ENCODE measurements at regions not wholly inside any gene's neighbourhood (a gene's known extent, or its start where the extent isn't known, plus 50 kb on each side); places are given as distances from the start of the nearest gene placed in this dataset.

DNA sequence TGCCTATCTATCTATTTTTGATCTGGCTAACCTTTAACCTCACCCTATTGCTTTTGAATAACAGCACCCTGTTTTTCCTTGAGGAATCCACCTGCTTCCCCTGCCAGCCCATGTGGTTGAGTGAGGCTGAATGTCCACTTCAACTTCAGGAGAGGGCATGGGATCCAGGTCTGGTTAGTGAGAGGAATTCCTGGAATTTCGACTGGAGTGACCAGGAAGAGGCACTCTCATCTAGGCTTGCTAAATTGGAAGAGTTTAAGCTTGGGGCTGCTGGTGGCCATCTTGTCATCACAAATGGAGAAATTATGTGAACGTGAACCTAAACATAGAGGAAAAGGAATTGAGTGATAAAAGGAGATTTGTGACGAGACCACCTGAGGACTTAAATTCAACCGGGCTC, 322.1 kb downstream of the OSTF1 start:
- ATAC-seq (no peak), DNase-seq (ENCODE audit: low read depth in 1 of 2, low spot score in 1 of 2) (no peak), FAIRE-seq (no peak)
- H3K9me3 ChIP-seq, result no peaks in the 10 kb centered on the region
- no peak overlapping the region for H3K4me2 ChIP-seq
- WGBS (ENCODE audit: missing lambda C conversion rate), result 25% methylated on average over 4 of the region's 4 CpGs
- no peaks in the 10 kb centered on the region for H3K4me1 ChIP-seq
- ChIA-PET CTCF (interaction anchor here (0.7 kb wide), 1 partner anchor 845 kb away, joined by 3 read pairs; no protein-coding TSS in a partner anchor), POLR2A (no interaction called here)
- H3K27ac ChIP-seq, result no peak overlapping the region
- no peak overlapping the region for H3K4me3 ChIP-seq
- TF ChIP-seq ZNF302 (CRISPR knock-in tag; IDR thresholded peaks at IDR 0.05), result no peak
- TF ChIP-seq, protein P1, sequence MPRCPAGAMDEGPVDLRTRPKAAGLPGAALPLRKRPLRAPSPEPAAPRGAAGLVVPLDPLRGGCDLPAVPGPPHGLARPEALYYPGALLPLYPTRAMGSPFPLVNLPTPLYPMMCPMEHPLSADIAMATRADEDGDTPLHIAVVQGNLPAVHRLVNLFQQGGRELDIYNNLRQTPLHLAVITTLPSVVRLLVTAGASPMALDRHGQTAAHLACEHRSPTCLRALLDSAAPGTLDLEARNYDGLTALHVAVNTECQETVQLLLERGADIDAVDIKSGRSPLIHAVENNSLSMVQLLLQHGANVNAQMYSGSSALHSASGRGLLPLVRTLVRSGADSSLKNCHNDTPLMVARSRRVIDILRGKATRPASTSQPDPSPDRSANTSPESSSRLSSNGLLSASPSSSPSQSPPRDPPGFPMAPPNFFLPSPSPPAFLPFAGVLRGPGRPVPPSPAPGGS (IDR thresholded peaks at IDR 0.05), result no peak
- TF ChIP-seq CHD4 (IDR thresholded peaks at IDR 0.05; ENCODE audit: borderline replicate concordance), result no peak
- no peak for TF ChIP-seq JUN (IDR thresholded peaks at IDR 0.05)

DNA sequence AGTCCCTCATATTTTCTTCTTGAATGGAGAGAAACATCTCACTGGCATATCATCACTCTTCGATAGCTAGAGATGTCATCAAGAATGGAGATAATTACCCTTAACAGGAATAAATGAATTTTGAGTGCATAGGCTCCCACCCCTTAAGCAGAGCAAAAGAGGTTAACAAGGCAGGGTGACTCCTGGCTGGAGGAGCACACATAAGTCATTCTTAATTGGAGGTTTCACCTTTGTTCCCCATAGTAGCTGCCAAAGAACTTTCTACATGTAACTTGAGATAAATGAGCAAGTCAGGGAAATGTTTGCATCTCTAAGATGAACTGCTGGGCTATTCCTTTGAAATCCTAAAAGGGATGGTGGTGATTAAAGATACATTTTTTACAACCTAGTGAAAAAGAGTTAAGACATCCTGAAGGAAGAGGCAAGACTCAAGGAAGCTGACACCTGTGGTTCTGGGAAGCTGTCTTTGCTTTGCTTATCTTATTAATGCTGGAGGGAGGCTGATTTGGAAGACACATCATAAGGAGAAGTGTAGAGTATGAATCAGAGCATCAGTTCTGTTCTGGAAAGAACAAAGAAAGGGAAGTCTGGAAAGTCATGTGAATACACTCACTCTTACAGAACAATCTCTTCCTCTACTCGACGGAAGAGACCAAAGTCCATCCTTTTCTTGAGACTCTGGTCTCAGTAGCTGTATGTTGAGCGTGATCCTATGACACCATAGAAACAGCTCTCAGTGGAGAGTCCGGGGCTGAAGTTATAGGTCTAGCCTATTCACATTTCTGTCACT, 326.3 kb downstream of the OSTF1 start:
- no peak overlapping the region for H3K27ac ChIP-seq
- no peak for FAIRE-seq
- POLR2A ChIA-PET, result interaction anchor here (0.6 kb wide), 1 partner anchor 327 kb away, joined by 3 read pairs; the partner anchor contains the start of genes NMRK1 and OSTF1

DNA sequence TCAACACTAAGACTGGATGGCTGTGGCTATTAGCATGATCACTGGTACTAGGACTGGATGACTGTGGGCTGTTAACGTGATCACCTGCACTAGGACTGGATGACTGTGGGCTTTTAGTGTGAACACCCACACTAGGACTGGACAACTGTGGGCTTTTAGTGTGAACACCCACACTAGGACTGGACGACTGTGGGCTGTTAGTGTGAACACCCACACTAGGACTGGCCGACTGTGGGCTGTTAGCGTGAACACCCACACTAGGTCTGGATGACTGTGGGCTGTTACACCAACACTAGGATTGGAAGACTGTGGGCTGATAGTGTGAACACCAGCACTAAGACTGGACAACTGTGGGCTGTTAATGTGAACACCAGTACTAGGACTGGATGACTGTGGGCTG, 329.2 kb downstream of the OSTF1 start:
- TF ChIP-seq POLR2A (IDR thresholded peaks at IDR 0.05; ENCODE audit: low read length), result no peak
- no peak for TF ChIP-seq ZC3H11A (IDR thresholded peaks at IDR 0.05)
- no peak for TF ChIP-seq E2F6 (IDR thresholded peaks at IDR 0.05; ENCODE audit: borderline replicate concordance, low read depth)
- TF ChIP-seq, protein P2, sequence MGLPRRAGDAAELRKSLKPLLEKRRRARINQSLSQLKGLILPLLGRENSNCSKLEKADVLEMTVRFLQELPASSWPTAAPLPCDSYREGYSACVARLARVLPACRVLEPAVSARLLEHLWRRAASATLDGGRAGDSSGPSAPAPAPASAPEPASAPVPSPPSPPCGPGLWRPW (IDR thresholded peaks at IDR 0.05), result no peak
- ATAC-seq, result no peak
- Histone ChIP-seq H3K27ac (no peak overlapping the region), H3K9me3 (no peaks in the 10 kb centered on the region), H3K4me3 (no peak overlapping the region), H3K4me2 (no peak overlapping the region), H3K4me1 (no peaks in the 10 kb centered on the region)
- ChIA-PET POLR2A (no interaction called here), CTCF (no interaction called here)
- FAIRE-seq, result no peak
- 51% methylated on average over 3 of the region's 4 CpGs for WGBS (ENCODE audit: missing lambda C conversion rate)
- no peak for DNase-seq (ENCODE audit: low read depth in 1 of 2, low spot score in 1 of 2)

More for the DNA sequence above, 326.3 kb downstream of the OSTF1 start:
- CTCF ChIA-PET, result no interaction called here
- WGBS (ENCODE audit: missing lambda C conversion rate), result 26% methylated on average over 5 of the region's 5 CpGs
- TF ChIP-seq FOSB (CRISPR knock-in tag; IDR thresholded peaks at IDR 0.05) (no peak), EHF (CRISPR knock-in tag; IDR thresholded peaks at IDR 0.05) (no peak), KDM5A (IDR thresholded peaks at IDR 0.05) (no peak), RNF2 (IDR thresholded peaks at IDR 0.05; ENCODE audit: borderline replicate concordance, low read depth) (no peak), HOXA7 (CRISPR knock-in tag; IDR thresholded peaks at IDR 0.05) (no peak), RAD21 (conservative IDR thresholded peaks at IDR 0.05 in 1 of 2, IDR thresholded peaks at IDR 0.05 in 1 of 2) (no peak), GATA3 (IDR thresholded peaks at IDR 0.05; ENCODE audit: borderline replicate concordance) (no peak), HOXB5 (CRISPR knock-in tag; IDR thresholded peaks at IDR 0.05) (no peak), HOXB13 (CRISPR knock-in tag; IDR thresholded peaks at IDR 0.05; ENCODE audit: low read depth) (no peak), NFE2L2 (conservative IDR thresholded peaks at IDR 0.05; ENCODE audit: low read length) (no peak), BHLHE40 (IDR thresholded peaks at IDR 0.05; ENCODE audit: low read depth, low read length) (no peak), MAZ (IDR thresholded peaks at IDR 0.05; ENCODE audit: borderline replicate concordance, low read depth, low read length) (no peak), PHF8 (IDR thresholded peaks at IDR 0.05; ENCODE audit: borderline replicate concordance, low read depth) (no peak), ZC3H11A (IDR thresholded peaks at IDR 0.05) (no peak), TFCP2L1 (CRISPR knock-in tag; IDR thresholded peaks at IDR 0.05) (no peak), KDM1A (IDR thresholded peaks at IDR 0.05; ENCODE audit: low read depth) (no peak)
- TF ChIP-seq, protein P1 (IDR thresholded peaks at IDR 0.05), result no peak
- no peak overlapping the region for H3K4me2 ChIP-seq
- DNase-seq (ENCODE audit: low read depth in 1 of 2, low spot score in 1 of 2) (no peak), ATAC-seq (no peak)
- no peak overlapping the region for H3K4me3 ChIP-seq
- H3K4me1 ChIP-seq, result no peaks in the 10 kb centered on the region
- no peaks in the 10 kb centered on the region for H3K9me3 ChIP-seq
